ENCODE measurements at regions not wholly inside any gene's neighbourhood (a gene's known extent, or its start where the extent isn't known, plus 50 kb on each side); places are given as distances from the start of the nearest gene placed in this dataset.

DNA sequence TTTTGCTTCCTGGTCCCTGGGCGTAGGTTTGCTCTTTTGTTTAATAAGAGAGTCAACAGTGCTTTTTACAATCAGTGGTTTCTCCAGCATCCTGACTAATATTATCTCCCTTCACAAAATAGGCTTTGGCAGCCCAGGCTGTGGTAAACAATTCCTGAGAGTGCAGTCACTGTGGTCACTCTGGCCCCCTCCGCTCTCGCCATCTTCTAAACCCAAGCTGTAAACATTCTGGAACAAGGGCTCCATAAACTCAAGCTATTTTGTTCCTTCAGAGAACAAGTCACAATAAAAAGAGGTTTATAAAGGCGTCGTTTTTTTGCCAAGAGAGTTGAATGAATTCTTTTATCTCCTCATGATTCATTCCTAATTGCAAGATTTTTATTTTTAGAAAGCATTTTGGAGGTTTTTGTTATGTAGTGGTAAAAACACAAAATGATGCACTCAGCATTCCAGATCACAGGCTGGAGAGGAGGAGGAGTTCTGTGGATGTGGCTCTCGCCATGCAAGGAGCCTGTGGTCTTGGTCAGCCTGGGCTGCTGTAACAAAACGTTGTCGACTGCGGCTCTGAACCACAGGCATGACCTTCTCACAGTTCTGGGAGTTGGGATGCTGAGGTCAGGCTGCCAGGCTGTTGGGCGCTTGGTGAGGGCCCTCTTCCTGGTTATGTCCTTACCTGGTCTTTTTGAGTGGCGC is 486.4 kb upstream of the FAT1 start:
- no peaks in the 10 kb centered on the region for H3K27me3 ChIP-seq (replicated peaks)
- H3K27ac ChIP-seq = no peak overlapping the region
- peak; percentile 69 for DNase-seq
- TF ChIP-seq, protein P1, sequence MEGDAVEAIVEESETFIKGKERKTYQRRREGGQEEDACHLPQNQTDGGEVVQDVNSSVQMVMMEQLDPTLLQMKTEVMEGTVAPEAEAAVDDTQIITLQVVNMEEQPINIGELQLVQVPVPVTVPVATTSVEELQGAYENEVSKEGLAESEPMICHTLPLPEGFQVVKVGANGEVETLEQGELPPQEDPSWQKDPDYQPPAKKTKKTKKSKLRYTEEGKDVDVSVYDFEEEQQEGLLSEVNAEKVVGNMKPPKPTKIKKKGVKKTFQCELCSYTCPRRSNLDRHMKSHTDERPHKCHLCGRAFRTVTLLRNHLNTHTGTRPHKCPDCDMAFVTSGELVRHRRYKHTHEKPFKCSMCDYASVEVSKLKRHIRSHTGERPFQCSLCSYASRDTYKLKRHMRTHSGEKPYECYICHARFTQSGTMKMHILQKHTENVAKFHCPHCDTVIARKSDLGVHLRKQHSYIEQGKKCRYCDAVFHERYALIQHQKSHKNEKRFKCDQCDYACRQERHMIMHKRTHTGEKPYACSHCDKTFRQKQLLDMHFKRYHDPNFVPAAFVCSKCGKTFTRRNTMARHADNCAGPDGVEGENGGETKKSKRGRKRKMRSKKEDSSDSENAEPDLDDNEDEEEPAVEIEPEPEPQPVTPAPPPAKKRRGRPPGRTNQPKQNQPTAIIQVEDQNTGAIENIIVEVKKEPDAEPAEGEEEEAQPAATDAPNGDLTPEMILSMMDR (IDR thresholded peaks at IDR 0.05; ENCODE audit: low read depth, low read length, missing control alignments) = no peak
- in situ Hi-C loops (cut with HindIII; ENCODE audit: low pct_ligation_motif_present, low sequenced_read_pairs) = no loop called here
- no peak overlapping the region for H3K4me3 ChIP-seq (ENCODE audit: low read depth, low read length)
- H3K36me3 ChIP-seq (replicated peaks) = no peaks in the 10 kb centered on the region

DNA sequence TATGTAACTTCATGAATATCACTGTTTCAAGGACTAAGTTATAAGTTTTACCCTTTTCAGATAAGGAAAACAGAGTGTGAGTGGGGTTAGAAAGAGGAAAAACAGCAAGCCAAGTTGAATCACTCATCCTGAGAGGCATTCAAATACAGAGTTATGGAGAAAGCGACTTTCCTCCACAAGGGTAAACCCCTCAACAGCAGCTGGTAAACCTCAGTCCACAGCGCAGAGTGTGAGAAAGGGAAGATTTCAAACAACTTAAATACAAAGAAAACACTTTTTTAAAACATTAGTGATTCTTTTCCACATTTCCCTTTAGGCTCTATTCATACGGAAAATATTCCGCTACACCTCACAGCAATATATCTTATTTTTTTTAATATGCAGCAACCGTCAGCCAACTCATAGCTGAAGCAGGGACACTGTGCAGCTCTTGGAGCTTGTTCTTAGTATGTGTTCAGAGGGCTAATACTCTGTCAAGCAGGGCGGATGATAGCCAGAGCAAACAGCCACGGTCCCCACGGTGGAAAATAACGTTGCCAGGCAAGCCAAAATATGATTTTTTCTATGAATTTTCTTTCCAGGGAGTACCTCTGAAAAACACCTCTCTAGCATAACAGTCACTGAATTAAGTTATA is 488.9 kb upstream of the FAT1 start:
- DNase-seq = no peak
- TF ChIP-seq, protein P1 (IDR thresholded peaks at IDR 0.05; ENCODE audit: low read depth, low read length, missing control alignments) = no peak
- H3K27me3 ChIP-seq (replicated peaks) = no peaks in the 10 kb centered on the region
- in situ Hi-C loops (cut with HindIII; ENCODE audit: low pct_ligation_motif_present, low sequenced_read_pairs) = no loop called here
- no peak overlapping the region for H3K27ac ChIP-seq
- H3K4me3 ChIP-seq (ENCODE audit: low read depth, low read length) = no peak overlapping the region
- no peaks in the 10 kb centered on the region for H3K36me3 ChIP-seq (replicated peaks)

DNA sequence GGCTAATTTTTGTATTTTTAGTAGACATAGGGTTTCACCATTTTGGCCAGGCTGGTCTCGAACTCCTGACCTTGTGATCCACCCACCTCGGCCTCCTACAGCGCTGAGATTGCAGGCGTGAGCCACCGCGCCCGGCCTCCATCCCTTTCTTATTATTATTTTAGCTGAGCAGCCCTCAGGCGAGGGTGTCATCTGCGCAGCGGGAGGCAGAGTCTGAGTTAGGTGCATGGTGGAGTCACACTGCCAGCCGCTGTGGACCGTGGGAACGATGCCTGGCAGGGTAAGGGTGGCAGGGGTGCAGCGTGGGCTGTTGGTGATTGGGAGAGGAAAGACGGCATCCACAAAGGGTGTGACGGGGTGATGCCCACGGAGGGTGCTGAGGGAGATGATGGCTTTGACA is 491.8 kb upstream of the FAT1 start:
- no peaks in the 10 kb centered on the region for H3K36me3 ChIP-seq (replicated peaks)
- DNase-seq = no peak
- no peak overlapping the region for H3K27ac ChIP-seq
- no peaks in the 10 kb centered on the region for H3K27me3 ChIP-seq (replicated peaks)
- H3K4me3 ChIP-seq (ENCODE audit: low read depth, low read length) = no peak overlapping the region
- in situ Hi-C loops (cut with HindIII; ENCODE audit: low pct_ligation_motif_present, low sequenced_read_pairs) = no loop called here
- TF ChIP-seq, protein P1 (IDR thresholded peaks at IDR 0.05; ENCODE audit: low read depth, low read length, missing control alignments) = no peak

DNA sequence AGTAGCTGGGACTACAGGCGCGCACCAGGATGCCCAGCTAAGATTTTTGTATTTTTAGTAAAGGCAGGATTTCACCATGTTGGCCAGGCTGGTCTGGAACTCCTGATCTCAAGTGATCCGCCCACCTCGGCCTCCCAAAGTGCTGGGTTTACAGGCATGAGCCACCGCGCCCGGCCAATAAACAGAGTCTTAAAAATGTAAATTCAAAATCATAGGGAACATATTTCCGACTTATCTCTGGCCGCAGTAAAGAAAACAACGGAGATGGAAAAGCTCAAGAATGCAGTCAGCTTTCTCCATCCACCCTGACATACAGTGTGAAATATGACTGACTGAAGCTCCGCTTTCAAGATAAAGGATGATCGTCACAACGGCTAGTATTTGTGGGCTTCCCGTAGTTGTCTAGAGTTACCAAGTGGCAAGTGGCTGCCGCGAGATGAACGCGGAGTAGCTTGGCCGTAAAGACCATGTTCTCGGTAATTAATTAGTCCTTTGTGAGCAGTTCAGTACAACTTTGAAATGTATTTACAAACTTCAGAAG is 495.1 kb upstream of the FAT1 start:
- Histone ChIP-seq H3K36me3 (replicated peaks) (no peaks in the 10 kb centered on the region), H3K4me3 (ENCODE audit: low read depth, low read length) (no peak overlapping the region), H3K27me3 (replicated peaks) (no peaks in the 10 kb centered on the region), H3K27ac (no peak overlapping the region)
- DNase-seq = peak; percentile 29
- in situ Hi-C loops (cut with HindIII; ENCODE audit: low pct_ligation_motif_present, low sequenced_read_pairs) = no loop called here
- TF ChIP-seq, protein P1 (IDR thresholded peaks at IDR 0.05; ENCODE audit: low read depth, low read length, missing control alignments) = no peak

DNA sequence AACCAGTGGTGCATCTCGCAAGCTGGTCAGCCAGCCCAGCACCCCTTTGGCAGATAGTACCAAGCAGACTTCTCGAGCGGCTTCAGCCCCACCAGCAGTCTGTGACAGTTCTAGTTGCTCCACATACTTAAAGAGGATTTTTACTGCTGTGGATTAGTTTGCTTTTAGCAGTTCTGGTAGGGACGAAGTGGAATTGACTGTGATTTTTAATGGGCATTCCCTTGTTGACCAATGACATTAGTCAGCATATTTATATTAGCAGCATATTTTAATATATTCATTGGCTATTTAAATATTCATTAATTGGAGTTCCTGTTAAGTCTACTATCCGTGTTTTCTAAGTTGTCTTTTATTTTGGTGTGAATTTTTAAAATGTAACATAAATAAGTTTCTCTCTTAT is 500.9 kb upstream of the FAT1 start:
- Histone ChIP-seq H3K27me3 (replicated peaks) (no peaks in the 10 kb centered on the region), H3K27ac (no peak overlapping the region), H3K36me3 (replicated peaks) (no peaks in the 10 kb centered on the region), H3K4me3 (ENCODE audit: low read depth, low read length) (no peak overlapping the region)
- TF ChIP-seq, protein P1 (IDR thresholded peaks at IDR 0.05; ENCODE audit: low read depth, low read length, missing control alignments) = no peak
- DNase-seq = no peak
- in situ Hi-C loops (cut with HindIII; ENCODE audit: low pct_ligation_motif_present, low sequenced_read_pairs) = no loop called here
